BLaER1 (cell line): ENCODE measurements at regions not wholly inside any gene's neighbourhood (a gene's known extent, or its start where the extent isn't known, plus 50 kb on each side); places are given as distances from the start of the nearest gene placed in this dataset.

Experiments used
- H3K27ac ChIP-seq: shearing (Covaris generic); formaldehyde crosslinking; 2 replicates; pipeline ENCODE4 v1.8.1; 2022
- H3K27me3 ChIP-seq: shearing (Covaris generic); formaldehyde crosslinking; 2 replicates; pipeline ENCODE4 v1.8.1; 2022
- H3K36me3 ChIP-seq: shearing (Covaris generic); formaldehyde crosslinking; 2 replicates; pipeline ENCODE4 v1.8.1; 2022
- H3K4me1 ChIP-seq: shearing (Covaris generic); formaldehyde crosslinking; 2 replicates; pipeline ENCODE4 v1.8.1; 2022
- H3K4me2 ChIP-seq: shearing (Covaris generic); formaldehyde crosslinking; 2 replicates; pipeline ENCODE4 v1.8.1; 2022
- H3K4me3 ChIP-seq: shearing (Covaris generic); formaldehyde crosslinking; 2 replicates; pipeline ENCODE4 v1.8.1; 2022
- H3K9ac ChIP-seq: shearing (Covaris generic); formaldehyde crosslinking; 2 replicates; pipeline ENCODE4 v1.8.1; 2022
- H3K9me3 ChIP-seq: shearing (Covaris generic); formaldehyde crosslinking; 2 replicates; pipeline ENCODE4 v1.8.1; 2022
- H4K20me1 ChIP-seq: shearing (Covaris generic); formaldehyde crosslinking; 2 replicates; pipeline ENCODE4 v1.8.1; 2022
- Cebpa-rat ChIP-seq: shearing (Covaris generic); IDR thresholded peaks from 2 replicates; pipeline ENCODE4 v1.8.1; 2022

DNA sequence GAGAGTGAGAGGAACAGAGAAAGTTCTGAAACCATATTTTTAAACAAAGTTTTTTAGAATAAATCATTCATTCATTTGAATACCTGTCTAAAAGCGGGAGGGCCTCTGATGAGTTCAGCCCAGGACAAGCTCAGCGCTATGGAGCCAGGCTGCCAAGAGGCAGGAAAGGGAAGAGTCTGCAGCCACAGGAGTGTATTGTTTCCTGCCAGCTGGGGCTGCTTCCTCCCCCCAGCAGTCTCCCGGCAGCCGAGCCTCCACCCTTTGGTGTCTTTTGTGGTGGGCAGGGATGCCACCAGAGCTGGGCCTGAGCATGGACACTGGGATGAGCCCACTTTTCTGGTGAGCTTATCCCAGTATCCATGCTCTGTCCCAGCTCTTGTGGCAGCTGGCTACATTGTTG lies 199.5 kb upstream of the TPRG1 start:
- peak overlapping the region; percentile 20 for H3K4me3 ChIP-seq
- H3K27me3 ChIP-seq, result no peaks in the 10 kb centered on the region
- H3K27ac ChIP-seq, result peak overlapping the region; percentile 93
- peaks cover 11% of the 10 kb centered on the region for H3K9me3 ChIP-seq
- H4K20me1 ChIP-seq, result no peaks in the 10 kb centered on the region
- H3K4me2 ChIP-seq, result peak overlapping the region; percentile 81
- TF ChIP-seq Cebpa-rat, result no peak
- peaks cover 62% of the 10 kb centered on the region for H3K4me1 ChIP-seq
- H3K36me3 ChIP-seq, result no peaks in the 10 kb centered on the region
- H3K9ac ChIP-seq, result peak overlapping the region; percentile 61; the same call in 1 of the 2 replicates

GRCh38 chr3:188974856-188975599 lies 196.7 kb upstream of the TPRG1 start:
- Histone ChIP-seq H3K9me3 (peaks cover 11% of the 10 kb centered on the region), H4K20me1 (no peaks in the 10 kb centered on the region), H3K4me1 (peaks cover 72% of the 10 kb centered on the region), H3K9ac (peak overlapping the region; percentile 71), H3K36me3 (no peaks in the 10 kb centered on the region), H3K4me3 (peak overlapping the region; percentile 52), H3K27me3 (no peaks in the 10 kb centered on the region), H3K4me2 (peak overlapping the region; percentile 81), H3K27ac (peak overlapping the region; percentile 93)
- TF ChIP-seq Cebpa-rat, result no peak

DNA sequence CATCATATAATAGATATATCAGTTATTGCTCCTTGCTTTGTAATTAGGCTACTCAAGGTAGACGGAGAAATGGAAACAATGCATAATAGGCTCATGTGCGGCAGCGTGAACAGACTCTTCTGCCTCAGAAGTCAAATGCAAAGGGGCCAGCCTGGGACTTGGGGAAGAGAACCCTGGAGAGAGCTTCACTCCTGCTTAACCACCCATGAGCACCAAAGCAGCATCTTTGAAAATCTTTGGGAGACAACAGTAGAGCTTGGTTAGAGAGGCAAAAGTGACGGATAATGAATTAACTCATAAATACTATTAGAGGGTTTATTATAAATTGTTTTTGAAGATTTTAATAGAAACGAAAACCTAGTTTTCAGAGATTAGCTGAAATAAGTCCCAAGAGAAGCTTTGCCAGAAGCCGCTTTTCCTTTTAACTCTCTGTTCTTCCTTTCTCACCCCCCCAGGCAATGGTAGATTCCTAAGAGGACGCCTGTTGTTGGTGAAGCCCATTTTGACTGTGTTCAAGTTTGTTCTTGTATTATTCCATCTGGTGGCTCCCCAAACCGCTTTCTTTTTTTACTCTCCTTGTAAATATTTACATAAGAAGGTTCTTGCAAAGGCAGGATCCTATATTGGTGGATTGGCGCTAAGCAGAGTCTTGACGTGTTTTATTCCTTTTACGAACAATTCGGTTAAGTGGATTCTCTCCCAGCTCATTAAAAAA lies 196.0 kb upstream of the TPRG1 start:
- peaks cover 72% of the 10 kb centered on the region for H3K4me1 ChIP-seq
- H3K4me3 ChIP-seq, result peak overlapping the region; percentile 52
- no peaks in the 10 kb centered on the region for H3K36me3 ChIP-seq
- no peaks in the 10 kb centered on the region for H4K20me1 ChIP-seq
- peak overlapping the region; percentile 93 for H3K27ac ChIP-seq
- TF ChIP-seq Cebpa-rat, result no peak
- H3K4me2 ChIP-seq, result peak overlapping the region; percentile 81
- H3K27me3 ChIP-seq, result no peaks in the 10 kb centered on the region
- peak overlapping the region; percentile 67 for H3K9ac ChIP-seq
- peaks cover 7% of the 10 kb centered on the region for H3K9me3 ChIP-seq

DNA sequence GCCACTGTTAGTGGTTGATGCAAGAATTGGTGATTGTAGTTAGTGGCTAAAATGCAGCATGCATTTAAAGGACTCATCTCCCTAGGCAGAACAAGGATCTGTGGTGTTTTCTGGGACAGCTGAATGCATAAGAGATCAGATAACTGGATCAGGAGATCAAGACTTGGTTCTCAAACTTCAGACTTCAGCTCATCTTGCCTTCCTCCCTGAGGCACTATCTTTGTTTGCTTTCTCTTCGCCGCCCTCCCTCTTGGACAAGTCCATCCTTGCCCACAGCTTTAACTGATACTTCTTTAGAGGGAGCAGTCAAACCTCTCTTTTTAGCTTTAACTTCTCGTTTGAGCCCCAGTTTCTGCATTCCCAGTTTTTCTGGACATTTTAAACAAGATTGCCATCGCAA lies 195.4 kb upstream of the TPRG1 start:
- Histone ChIP-seq H3K9ac (peak overlapping the region; percentile 67; the same call in 1 of the 2 replicates), H3K4me2 (peak overlapping the region; percentile 81), H3K4me3 (0 out of 2 replicates have a peak overlapping the region, but pooled peaks have one; percentile 52)

DNA sequence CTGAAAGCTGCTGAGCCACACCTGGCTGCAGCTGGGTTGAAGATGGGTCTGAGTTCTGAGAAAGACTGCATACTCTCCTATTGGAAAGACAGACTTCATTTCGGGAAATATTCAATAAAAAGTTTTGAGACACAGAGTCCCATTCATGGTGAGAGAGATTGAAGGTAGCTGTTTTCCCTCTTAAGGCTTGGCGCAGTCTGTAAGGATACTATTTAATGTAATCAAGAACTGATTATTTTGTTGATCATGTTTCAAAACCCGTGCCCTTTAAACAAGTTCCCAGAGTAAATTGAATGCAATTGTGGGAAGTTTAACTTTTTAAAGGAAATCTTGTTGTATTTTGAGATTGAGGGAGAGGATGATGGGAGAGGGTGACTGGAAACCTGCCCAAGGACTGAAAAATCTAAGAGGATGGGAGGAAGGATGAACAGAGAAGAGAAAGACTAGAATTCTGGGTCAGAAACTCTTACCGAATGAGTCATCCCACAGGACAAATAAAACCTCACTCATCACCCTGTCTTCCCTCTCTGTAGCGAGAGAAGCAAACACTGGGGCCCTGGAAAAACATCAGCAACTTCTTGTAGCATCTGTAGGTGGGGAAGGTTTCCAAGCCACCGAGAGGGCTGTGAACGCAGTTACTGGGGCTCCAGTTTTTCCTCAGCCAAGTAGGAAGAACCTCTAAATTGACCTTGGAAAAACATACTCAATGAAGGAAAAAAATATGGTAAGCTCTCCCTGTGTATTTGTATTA lies 193.2 kb upstream of the TPRG1 start:
- H3K36me3 ChIP-seq, result no peaks in the 10 kb centered on the region
- no peak overlapping the region for H3K4me2 ChIP-seq
- H3K27ac ChIP-seq, result no peak overlapping the region
- H3K9ac ChIP-seq, result no peak overlapping the region
- no peak for TF ChIP-seq Cebpa-rat
- peaks cover 48% of the 10 kb centered on the region for H3K4me1 ChIP-seq
- H4K20me1 ChIP-seq, result no peaks in the 10 kb centered on the region
- H3K4me3 ChIP-seq, result no peak overlapping the region
- H3K27me3 ChIP-seq, result no peaks in the 10 kb centered on the region
- no peaks in the 10 kb centered on the region for H3K9me3 ChIP-seq

More for the DNA sequence above, 195.4 kb upstream of the TPRG1 start:
- Histone ChIP-seq H3K27ac (peak overlapping the region; percentile 93), H3K36me3 (no peaks in the 10 kb centered on the region), H3K27me3 (no peaks in the 10 kb centered on the region), H4K20me1 (no peaks in the 10 kb centered on the region), H3K9me3 (peaks cover under 1% of the 10 kb centered on the region; the same call in 1 of the 2 replicates), H3K4me1 (peaks cover 70% of the 10 kb centered on the region)
- TF ChIP-seq Cebpa-rat, result no peak

DNA sequence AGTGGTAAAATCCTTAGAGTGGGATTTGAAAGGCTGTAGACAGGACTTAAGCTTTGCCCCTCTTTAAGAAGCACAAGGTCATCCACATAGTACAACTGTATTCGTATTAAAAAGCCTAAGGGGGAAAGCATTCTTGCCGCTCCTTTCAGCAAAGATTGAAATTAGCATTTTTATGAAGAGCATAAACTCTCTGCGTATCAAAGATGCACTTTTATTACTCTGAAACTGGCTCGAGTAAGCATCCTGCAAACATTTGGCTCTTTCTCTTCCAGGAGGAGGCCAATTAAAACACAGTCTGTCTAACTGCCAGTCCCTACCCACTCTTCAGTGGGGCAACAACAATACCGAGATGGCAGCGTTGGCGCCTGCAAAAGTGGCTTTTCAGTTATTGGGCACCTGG lies 192.5 kb upstream of the TPRG1 start:
- no peak overlapping the region for H3K4me2 ChIP-seq
- no peak overlapping the region for H3K4me3 ChIP-seq

DNA sequence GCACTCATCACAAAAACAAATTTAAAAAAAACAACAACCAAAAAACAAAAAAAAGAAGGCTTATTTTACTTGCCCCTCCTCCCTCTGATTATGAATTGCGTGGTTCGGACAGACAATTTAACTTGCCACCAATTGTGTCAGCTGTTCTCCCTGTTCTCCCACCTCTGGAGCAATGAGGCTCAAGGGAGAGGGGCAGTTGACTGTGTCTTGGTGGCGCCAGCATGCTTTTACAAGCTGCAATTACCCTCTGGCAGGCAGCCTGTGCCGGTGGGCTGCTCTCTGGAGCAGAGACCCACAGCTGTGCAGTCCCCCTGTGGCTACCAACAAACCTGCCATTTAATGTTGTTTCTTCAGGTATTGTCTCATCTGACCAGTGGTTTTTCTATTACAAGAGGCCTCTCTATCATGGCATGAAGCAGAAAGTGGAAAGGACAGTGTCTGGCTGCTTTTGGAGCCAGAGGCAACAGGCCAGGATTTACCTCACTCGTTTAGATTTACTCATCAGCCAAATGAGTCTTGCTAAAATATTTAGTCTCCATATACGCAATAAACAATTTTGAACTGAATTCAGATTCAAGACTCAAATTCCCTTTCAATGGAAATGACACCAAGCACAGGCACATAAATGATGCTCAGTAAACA lies 192.0 kb upstream of the TPRG1 start:
- no peak overlapping the region for H3K4me3 ChIP-seq
- H3K4me2 ChIP-seq, result no peak overlapping the region
- H4K20me1 ChIP-seq, result no peaks in the 10 kb centered on the region
- H3K9me3 ChIP-seq, result no peaks in the 10 kb centered on the region
- TF ChIP-seq Cebpa-rat, result no peak
- H3K27ac ChIP-seq, result no peak overlapping the region
- H3K9ac ChIP-seq, result no peak overlapping the region
- no peaks in the 10 kb centered on the region for H3K36me3 ChIP-seq
- no peaks in the 10 kb centered on the region for H3K27me3 ChIP-seq
- H3K4me1 ChIP-seq, result peaks cover 36% of the 10 kb centered on the region

More for the DNA sequence above, 192.5 kb upstream of the TPRG1 start:
- Histone ChIP-seq H3K27me3 (no peaks in the 10 kb centered on the region), H3K9ac (no peak overlapping the region), H3K9me3 (no peaks in the 10 kb centered on the region), H4K20me1 (no peaks in the 10 kb centered on the region), H3K27ac (no peak overlapping the region), H3K4me1 (peaks cover 41% of the 10 kb centered on the region), H3K36me3 (no peaks in the 10 kb centered on the region)
- TF ChIP-seq Cebpa-rat, result no peak

DNA sequence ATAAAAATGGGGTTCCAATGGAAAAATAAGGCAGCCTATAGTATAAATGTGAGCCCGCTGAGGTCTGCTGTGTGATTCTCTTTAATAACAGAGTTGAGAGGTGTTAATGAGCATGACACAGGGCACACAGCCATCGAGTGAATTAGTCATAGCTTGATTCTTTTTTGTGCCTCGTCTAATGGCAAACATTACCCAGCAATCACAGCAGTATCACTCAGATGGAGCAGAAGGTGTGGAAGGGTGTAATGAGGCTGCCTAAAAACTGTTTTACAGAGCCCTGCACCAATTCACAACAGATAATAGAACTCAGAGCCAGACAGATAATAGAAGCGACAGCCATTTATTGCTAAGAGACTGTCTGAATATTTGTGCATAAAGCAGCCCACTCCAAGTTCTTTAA lies 178.6 kb upstream of the TPRG1 start:
- H3K27ac ChIP-seq, result no peak overlapping the region
- no peaks in the 10 kb centered on the region for H3K4me1 ChIP-seq
- no peak for TF ChIP-seq Cebpa-rat
- no peak overlapping the region for H3K9ac ChIP-seq
- no peaks in the 10 kb centered on the region for H4K20me1 ChIP-seq
- H3K27me3 ChIP-seq, result no peaks in the 10 kb centered on the region
- H3K9me3 ChIP-seq, result no peaks in the 10 kb centered on the region; the same call in 1 of the 2 replicates
- no peaks in the 10 kb centered on the region for H3K36me3 ChIP-seq
- no peak overlapping the region for H3K4me3 ChIP-seq
- no peak overlapping the region for H3K4me2 ChIP-seq

DNA sequence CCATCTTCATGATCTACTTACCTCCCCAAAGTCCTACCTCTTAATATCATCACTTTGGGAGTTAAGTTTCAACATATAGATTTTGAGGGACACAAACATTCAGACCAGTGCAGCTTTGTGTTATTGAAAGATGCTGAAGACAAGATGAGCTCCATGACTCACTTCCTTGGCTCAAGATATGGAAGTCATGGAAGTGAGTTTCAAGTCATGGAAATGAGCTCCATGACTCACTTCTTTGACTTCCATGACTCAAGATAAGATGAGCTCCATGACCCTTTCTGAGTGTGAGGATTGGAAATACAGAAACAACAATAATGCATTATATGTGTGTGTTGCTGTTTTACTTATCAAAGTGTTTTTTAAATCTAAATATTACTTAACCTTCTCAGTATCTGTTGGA lies 170.2 kb upstream of the TPRG1 start:
- H4K20me1 ChIP-seq, result no peaks in the 10 kb centered on the region
- H3K4me2 ChIP-seq, result no peak overlapping the region
- H3K4me3 ChIP-seq, result no peak overlapping the region
- no peaks in the 10 kb centered on the region for H3K9me3 ChIP-seq
- no peaks in the 10 kb centered on the region for H3K4me1 ChIP-seq
- no peaks in the 10 kb centered on the region for H3K27me3 ChIP-seq
- no peak overlapping the region for H3K27ac ChIP-seq
- TF ChIP-seq Cebpa-rat, result no peak
- no peaks in the 10 kb centered on the region for H3K36me3 ChIP-seq
- no peak overlapping the region for H3K9ac ChIP-seq
